ENCODE measurements at regions not wholly inside any gene's neighbourhood (a gene's known extent, or its start where the extent isn't known, plus 50 kb on each side); places are given as distances from the start of the nearest gene placed in this dataset.

DNA sequence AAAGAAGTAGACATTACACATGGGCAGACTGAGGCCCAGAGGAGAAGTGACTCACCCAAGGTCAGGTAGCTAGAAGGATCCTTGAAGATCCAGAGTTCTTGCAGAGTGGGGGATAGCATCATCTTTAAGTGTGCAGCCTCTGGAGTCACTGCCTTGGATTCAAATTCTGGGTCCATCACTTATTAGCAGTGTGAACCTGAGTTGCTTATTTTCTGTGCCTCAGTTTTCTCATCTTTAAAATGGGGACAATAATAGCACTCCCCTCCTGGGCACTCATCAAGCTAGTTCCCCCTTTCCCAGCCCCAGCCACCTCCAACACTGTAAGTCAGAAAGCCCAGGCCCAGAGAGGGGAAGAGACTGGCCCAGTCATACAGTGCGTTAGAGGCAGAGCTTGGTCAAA is 141.8 kb upstream of the PJA1 start:
- no peak for TF ChIP-seq POLR2A (IDR thresholded peaks at IDR 0.05)
- TF ChIP-seq, protein P1, sequence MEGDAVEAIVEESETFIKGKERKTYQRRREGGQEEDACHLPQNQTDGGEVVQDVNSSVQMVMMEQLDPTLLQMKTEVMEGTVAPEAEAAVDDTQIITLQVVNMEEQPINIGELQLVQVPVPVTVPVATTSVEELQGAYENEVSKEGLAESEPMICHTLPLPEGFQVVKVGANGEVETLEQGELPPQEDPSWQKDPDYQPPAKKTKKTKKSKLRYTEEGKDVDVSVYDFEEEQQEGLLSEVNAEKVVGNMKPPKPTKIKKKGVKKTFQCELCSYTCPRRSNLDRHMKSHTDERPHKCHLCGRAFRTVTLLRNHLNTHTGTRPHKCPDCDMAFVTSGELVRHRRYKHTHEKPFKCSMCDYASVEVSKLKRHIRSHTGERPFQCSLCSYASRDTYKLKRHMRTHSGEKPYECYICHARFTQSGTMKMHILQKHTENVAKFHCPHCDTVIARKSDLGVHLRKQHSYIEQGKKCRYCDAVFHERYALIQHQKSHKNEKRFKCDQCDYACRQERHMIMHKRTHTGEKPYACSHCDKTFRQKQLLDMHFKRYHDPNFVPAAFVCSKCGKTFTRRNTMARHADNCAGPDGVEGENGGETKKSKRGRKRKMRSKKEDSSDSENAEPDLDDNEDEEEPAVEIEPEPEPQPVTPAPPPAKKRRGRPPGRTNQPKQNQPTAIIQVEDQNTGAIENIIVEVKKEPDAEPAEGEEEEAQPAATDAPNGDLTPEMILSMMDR (IDR thresholded peaks at IDR 0.05): no peak
